ENCODE measurements at regions not wholly inside any gene's neighbourhood (a gene's known extent, or its start where the extent isn't known, plus 50 kb on each side); places are given as distances from the start of the nearest gene placed in this dataset.
A peak's percentile ranks its signal among the peaks of the same experiment; 100 is the strongest.

DNA sequence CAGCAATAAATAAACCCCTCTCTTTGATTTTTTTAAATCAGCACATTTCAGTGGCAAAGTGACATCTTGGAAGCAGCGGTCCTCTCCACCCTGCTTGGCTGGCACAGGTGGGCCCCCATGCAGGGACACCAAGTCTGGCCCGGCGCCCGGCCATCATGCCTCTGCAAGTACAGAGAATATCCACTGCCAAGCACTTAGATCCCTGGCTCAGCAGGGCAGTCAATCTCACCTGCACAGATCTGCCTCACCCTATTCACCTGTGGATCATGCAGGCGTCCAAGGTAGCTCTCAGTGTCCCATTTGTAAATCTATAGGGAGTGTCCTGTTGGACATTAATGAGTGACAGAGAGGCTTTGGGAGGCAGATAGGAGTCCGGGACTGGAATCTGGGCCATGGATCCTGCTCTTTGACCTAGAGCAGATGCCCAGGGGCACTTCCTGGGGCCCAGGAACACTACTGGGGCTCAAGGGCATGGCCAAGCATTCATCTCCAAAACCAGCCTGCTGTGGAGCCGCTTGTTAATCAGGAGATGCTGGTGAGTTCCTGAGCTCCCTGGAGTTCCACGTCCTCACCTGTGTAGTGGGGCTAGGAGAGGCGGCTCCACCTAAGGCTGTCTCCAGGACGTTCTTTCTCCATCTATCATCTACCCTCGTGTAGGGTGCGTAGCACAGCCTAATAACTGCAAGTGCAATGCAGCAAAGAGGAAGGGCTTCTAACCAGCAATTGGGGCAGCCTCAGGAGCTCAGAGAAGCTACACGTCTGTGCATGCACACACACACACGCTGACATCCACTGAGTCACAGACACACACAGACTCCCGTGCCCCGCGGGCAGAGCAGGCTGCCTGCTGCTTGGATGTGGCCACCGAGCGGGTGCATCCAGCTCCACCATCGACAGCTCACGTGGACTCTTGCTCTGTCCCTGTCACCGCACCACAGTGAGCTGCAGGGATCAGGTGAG is 123.6 kb downstream of the OAT start:
- peaks cover 0 to 6% (median 3%) of the 10 kb centered on the region in 7 donors for H3K9me3 Mint-ChIP-seq

DNA sequence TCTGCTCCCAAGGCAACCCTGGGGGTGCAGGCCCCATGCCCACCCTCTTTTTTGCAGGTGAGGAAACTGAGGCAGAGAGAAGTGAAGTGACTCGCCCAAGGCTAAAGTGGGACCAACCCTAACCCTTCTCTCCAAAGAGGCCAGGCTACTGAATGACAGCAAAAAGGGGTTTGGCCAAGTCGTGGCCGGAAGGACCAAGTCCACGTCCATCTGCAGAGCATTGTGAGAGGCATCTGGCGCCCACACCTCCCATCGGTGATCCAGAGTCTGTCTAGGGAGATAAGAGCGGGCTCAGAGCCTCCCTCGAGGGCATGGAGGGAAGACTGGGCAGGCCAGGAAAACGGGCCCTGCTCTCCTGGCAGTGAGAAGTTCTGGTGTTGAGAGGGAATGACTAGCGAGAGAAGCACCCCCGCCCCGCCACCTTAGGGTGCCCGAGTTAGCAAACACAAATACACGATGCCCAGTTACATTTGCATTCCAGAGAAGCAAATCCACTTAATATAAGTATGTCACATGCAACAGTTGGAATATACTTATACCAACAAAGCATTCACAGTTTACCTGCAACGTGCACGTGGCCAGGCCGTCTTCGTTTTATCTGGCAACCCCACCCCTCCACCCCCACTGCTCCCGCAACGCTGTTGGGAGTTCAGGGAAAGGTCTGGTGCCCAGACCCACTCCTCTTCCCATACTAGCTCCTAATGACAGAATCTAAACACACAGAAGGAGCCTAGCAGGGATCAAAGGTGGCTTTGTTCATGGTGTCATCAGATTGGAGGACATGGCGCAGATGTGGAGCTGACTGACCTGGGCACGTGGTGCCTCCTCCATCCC is 124.9 kb downstream of the OAT start:
- H3K27me3 Mint-ChIP-seq = peaks cover 0 to 4% (median 0%) of the 10 kb centered on the region in 3 donors
- ATAC-seq (ENCODE audit: low read depth in 2 of 2) = no peak
- peaks cover 0 to 7% of the 10 kb centered on the region in 2 donors for H3K36me3 Mint-ChIP-seq
- no peak for DNase-seq
- H3K9me3 Mint-ChIP-seq = peaks cover 0 to 5% (median 0%) of the 10 kb centered on the region in 7 donors
- no peak overlapping the region for H3K27ac Mint-ChIP-seq
- no peaks in the 10 kb centered on the region for H3K4me1 Mint-ChIP-seq
- H3K4me3 Mint-ChIP-seq = no peak overlapping the region

More for the DNA sequence above, 123.6 kb downstream of the OAT start:
- no peak for DNase-seq
- no peak for ATAC-seq (ENCODE audit: low read depth in 2 of 2)
- Mint-ChIP-seq H3K36me3 (peaks cover 0 to 9% of the 10 kb centered on the region in 2 donors), H3K4me3 (peak overlapping the region in 1 of 8 donors; percentile 5), H3K27ac (no peak overlapping the region), H3K27me3 (peaks cover 0 to 4% (median 0%) of the 10 kb centered on the region in 3 donors), H3K4me1 (no peaks in the 10 kb centered on the region)

- ATAC-seq (ENCODE audit: low read depth in 2 of 2) (no peak), DNase-seq (no peak)
- Mint-ChIP-seq H3K27me3 (peaks cover 0 to 4% (median 0%) of the 10 kb centered on the region in 3 donors), H3K4me1 (no peaks in the 10 kb centered on the region), H3K27ac (no peak overlapping the region), H3K36me3 (peaks cover 0 to 7% of the 10 kb centered on the region in 2 donors), H3K4me3 (no peak overlapping the region), H3K9me3 (peaks cover 0 to 5% (median 0%) of the 10 kb centered on the region in 7 donors)
These were observed 125.7 kb downstream of the OAT start for GRCh38 chr10:124292911-124293615.

GRCh38 chr10:124291001-124291701 is 127.6 kb downstream of the OAT start:
- H3K4me1 Mint-ChIP-seq = peaks cover 2 to 5% (median 4%) of the 10 kb centered on the region in 3 donors
- H3K9me3 Mint-ChIP-seq = no peaks in the 10 kb centered on the region
- DNase-seq (no peak), ATAC-seq (ENCODE audit: low read depth in 2 of 2) (no peak)
- H3K27ac Mint-ChIP-seq = peak overlapping the region in 1 of 6 donors; percentile 37
- H3K27me3 Mint-ChIP-seq = no peaks in the 10 kb centered on the region
- no peak overlapping the region for H3K4me3 Mint-ChIP-seq
- no peaks in the 10 kb centered on the region for H3K36me3 Mint-ChIP-seq

DNA sequence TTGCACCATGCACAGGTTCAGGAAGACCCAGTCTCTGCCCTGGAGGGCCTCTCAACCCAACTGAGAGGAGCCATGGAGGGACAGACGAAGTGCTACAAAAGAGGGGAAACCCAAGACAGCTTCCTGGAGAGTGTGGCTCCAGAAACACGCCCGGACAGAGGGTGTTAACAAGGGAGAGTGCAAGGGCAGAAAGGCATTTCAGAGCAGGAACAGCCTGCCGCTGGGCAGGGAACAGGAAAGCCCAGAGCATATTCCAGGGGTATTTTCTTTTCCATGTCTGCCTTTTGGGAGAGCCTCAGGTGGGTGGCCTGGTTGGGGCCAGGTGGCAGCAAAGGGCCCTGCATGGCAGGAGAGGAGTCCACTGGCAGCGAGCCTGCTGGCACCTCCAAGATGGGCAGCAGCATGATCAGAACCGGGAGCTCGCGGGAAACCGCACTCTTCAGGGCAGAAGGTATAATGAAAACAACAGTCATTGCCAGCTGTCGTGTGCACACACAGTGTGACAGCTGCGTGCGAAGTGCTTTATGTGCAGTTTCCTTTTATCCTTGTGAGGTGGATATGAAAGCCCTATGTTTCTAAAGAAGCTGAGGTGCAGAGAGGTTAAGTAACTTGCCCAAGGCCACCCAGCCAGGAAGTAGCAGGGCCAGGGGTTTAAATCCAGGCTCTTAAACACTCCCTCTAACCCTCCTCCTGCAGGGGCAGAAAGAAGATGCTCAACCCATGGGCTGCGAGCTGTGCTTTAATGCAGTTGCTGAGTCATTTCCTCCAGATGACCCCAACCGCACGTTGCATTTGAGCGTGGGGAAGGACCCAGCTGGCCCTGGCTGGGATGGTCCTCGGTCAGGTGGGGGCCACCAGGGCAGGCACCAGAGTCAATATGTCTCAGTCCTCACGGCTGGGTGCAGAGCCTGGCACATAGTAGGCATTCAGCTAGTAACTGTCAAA is 128.6 kb downstream of the OAT start:
- H3K27me3 Mint-ChIP-seq = no peaks in the 10 kb centered on the region
- no peak overlapping the region for H3K4me3 Mint-ChIP-seq
- H3K27ac Mint-ChIP-seq = no peak overlapping the region
- ATAC-seq (ENCODE audit: low read depth in 2 of 2) (no peak), DNase-seq (no peak)
- peaks cover 0 to 2% (median 0%) of the 10 kb centered on the region in 7 donors for H3K9me3 Mint-ChIP-seq
- H3K36me3 Mint-ChIP-seq = no peaks in the 10 kb centered on the region
- peaks cover 4 to 15% (median 14%) of the 10 kb centered on the region in 3 donors for H3K4me1 Mint-ChIP-seq

DNA sequence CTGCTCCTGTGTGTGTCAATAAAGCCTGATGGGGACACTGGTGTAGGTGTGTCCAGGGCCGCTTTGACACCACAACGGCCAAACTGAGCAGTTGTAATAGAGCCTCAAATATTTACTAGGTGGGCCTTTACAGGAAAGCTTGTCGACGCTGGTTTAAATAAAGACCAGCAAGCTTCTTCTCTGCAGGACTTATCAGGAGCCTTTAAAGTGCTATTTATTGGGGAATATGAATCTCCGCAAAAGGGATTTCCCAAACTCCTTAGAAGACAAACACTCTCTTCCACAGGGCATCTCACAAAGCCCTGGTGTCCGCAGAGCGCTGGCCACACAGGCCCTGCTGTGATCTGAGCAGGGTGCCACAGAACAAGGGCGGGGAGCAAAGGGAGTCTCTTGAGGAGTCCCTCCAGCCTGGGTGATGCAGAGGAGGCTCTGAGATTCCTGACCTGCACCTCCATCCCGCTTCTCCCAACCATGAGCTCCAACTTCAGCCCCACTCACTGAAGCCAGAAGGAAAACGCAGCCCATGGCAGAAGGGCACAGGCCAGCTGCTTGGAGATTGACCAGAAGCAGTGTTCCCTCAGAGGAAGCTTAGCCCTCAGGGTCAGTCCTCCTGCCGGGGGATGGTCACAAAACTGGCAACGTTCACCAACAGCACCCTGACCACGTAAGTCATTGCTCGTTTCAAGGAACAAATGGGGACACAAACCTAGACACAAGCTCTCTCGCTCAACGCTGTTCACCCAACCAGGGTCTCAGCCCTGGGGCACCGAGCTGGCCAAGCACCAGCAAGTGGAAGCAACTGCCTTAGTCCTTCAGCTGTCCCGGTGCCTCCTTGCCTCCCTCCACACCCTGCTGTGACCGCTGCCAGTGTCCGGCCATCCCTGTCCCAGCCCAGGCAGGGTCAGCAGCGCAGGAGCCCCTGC is 129.5 kb downstream of the OAT start:
- Mint-ChIP-seq H3K27me3 (peaks cover 0 to 4% (median 0%) of the 10 kb centered on the region in 3 donors), H3K4me1 (peaks cover 4 to 21% (median 20%) of the 10 kb centered on the region in 3 donors), H3K4me3 (no peak overlapping the region), H3K27ac (peak overlapping the region in 1 of 6 donors; percentile 7), H3K9me3 (peaks cover 0 to 2% (median 0%) of the 10 kb centered on the region in 7 donors), H3K36me3 (no peaks in the 10 kb centered on the region)
- no peak for ATAC-seq (ENCODE audit: low read depth in 2 of 2)
- no peak for DNase-seq

DNA sequence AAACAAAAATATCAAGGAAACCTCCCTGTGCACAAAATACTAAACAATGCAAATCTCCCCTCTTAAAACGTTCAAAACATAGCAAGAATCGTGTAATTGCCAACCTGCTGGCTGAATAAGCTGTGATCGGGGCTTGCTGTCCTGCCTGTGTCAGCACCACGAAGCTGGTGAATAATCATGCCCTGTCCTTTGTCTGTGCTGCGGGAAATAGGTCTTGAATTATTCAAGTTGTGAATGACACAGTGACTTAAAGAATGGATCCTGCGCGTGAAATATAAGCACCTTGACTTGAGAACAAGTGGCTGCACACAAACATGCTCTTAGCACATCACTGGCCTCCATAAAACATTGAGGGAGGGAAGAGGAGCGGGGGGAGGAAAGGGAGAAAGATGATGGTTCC is 130.2 kb downstream of the OAT start:
- no peak for ATAC-seq (ENCODE audit: low read depth in 2 of 2)
- no peak for DNase-seq
- peaks cover 0 to 4% (median 0%) of the 10 kb centered on the region in 3 donors for H3K27me3 Mint-ChIP-seq
- peaks cover 0 to 2% (median 0%) of the 10 kb centered on the region in 7 donors for H3K9me3 Mint-ChIP-seq
- no peak overlapping the region for H3K4me3 Mint-ChIP-seq
- peaks cover 4 to 21% (median 20%) of the 10 kb centered on the region in 3 donors for H3K4me1 Mint-ChIP-seq
- H3K27ac Mint-ChIP-seq = peak overlapping the region in 1 of 6 donors; percentile 7
- H3K36me3 Mint-ChIP-seq = no peaks in the 10 kb centered on the region

- Mint-ChIP-seq H3K27me3 (peaks cover 0 to 4% (median 0%) of the 10 kb centered on the region in 3 donors), H3K9me3 (peaks cover 0 to 2% (median 0%) of the 10 kb centered on the region in 7 donors), H3K27ac (peak overlapping the region in 1 of 6 donors; percentile 47), H3K36me3 (no peaks in the 10 kb centered on the region), H3K4me1 (peaks cover 4 to 21% (median 20%) of the 10 kb centered on the region in 3 donors), H3K4me3 (no peak overlapping the region)
- DNase-seq (no peak), ATAC-seq (ENCODE audit: low read depth in 2 of 2) (no peak)
These were observed 130.9 kb downstream of the OAT start for GRCh38 chr10:124287791-124288190.

GRCh38 chr10:124287071-124287685 is 131.5 kb downstream of the OAT start:
- peaks cover 0 to 2% (median 0%) of the 10 kb centered on the region in 7 donors for H3K9me3 Mint-ChIP-seq
- no peaks in the 10 kb centered on the region for H3K36me3 Mint-ChIP-seq
- ATAC-seq (ENCODE audit: low read depth in 2 of 2) (no peak), DNase-seq (no peak)
- H3K27me3 Mint-ChIP-seq = peaks cover 0 to 4% (median 0%) of the 10 kb centered on the region in 3 donors
- peaks cover 4 to 21% (median 20%) of the 10 kb centered on the region in 3 donors for H3K4me1 Mint-ChIP-seq
- H3K27ac Mint-ChIP-seq = peak overlapping the region in 2 of 6 donors; percentile 40 to 72
- peak overlapping the region in 2 of 8 donors; percentile 35 to 41 for H3K4me3 Mint-ChIP-seq

- Mint-ChIP-seq H3K4me3 (peak overlapping the region in 6 of 8 donors; percentile 69 to 84 (median 74)), H3K27me3 (peaks cover 0 to 4% (median 0%) of the 10 kb centered on the region in 3 donors), H3K27ac (no peak overlapping the region), H3K4me1 (peaks cover 4 to 21% (median 20%) of the 10 kb centered on the region in 3 donors), H3K36me3 (no peaks in the 10 kb centered on the region), H3K9me3 (peaks cover 0 to 2% (median 0%) of the 10 kb centered on the region in 7 donors)
- ATAC-seq (ENCODE audit: low read depth in 2 of 2) (no peak), DNase-seq (no peak)
These were observed 132.1 kb downstream of the OAT start for GRCh38 chr10:124286621-124287020.

Data from naive B cell (primary cell).